D721Med (cell line): ENCODE measurements at regions not wholly inside any gene's neighbourhood (a gene's known extent, or its start where the extent isn't known, plus 50 kb on each side); places are given as distances from the start of the nearest gene placed in this dataset.

Source experiments
- DNase-seq: peaks from one replicate; pipeline ENCODE4 v3.0.0; 2011; ENCODE audit warnings: low spot score; ENCODE audit not compliant: insufficient read length
- FAIRE-seq: peaks from 2 replicates; lab custom pipeline; 2011; peaks lifted over from hg19 to GRCh38; lab: Jason Lieb, UNC
- CTCF ChIP-seq: IDR thresholded peaks from 2 replicates; pipeline ENCODE4 v1.5.1; 2012; ENCODE audit warnings: mild to moderate bottlenecking, control low read depth; ENCODE audit not compliant: insufficient read depth; ENCODE audit errors: missing control alignments

DNA sequence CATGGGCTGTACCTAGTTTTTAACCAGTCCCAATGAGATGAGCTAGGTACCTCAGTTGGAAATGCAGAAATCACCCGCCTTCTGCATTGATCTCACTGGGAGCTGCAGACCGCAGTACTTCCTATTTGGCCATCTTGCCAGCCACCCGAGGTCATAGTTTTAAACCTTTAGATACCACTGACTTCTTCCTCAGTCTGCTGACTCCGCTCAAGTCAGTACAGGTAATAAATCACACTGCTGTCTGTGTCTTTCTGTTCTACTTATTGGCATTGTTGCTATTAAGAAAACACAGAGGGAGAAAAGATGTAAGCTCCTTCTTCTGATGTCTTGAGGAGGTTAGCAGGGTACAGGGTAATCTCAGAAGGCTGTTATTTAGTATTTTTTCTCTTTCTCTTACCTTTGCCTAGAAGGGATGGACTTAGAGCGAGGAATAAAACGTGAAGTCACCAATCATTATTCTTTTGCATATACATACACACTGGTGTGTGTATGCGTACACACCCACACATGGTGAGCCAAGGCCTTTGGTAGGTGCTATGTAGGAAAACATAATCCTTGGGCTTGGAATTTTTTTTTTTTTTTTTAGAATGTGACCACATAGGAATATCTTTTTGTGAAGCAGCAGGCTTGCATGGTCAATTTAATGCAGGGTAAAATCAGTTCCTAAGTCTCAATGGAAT lies 197.2 kb downstream of the EDEM1 start:
- TF ChIP-seq CTCF, result no peak
- DNase-seq, result no peak
- FAIRE-seq, result no peak

- no peak for TF ChIP-seq CTCF
- FAIRE-seq (no peak), DNase-seq (no peak)
These were observed 200.6 kb downstream of the EDEM1 start for GRCh38 chr3:5388091-5388490.

- DNase-seq (no peak), FAIRE-seq (no peak)
- TF ChIP-seq CTCF, result no peak
These were observed 201.6 kb downstream of the EDEM1 start for GRCh38 chr3:5389057-5389456.

- DNase-seq (no peak), FAIRE-seq (no peak)
- TF ChIP-seq CTCF, result no peak
These were observed 202.7 kb downstream of the EDEM1 start for GRCh38 chr3:5390221-5390620.

- FAIRE-seq, result no peak
- no peak for TF ChIP-seq CTCF
- no peak for DNase-seq
These were observed 203.6 kb downstream of the EDEM1 start for GRCh38 chr3:5390936-5391625.

- DNase-seq, result no peak
- no peak for TF ChIP-seq CTCF
- FAIRE-seq, result no peak
These were observed 213.5 kb downstream of the EDEM1 start for GRCh38 chr3:5401002-5401401.

DNA sequence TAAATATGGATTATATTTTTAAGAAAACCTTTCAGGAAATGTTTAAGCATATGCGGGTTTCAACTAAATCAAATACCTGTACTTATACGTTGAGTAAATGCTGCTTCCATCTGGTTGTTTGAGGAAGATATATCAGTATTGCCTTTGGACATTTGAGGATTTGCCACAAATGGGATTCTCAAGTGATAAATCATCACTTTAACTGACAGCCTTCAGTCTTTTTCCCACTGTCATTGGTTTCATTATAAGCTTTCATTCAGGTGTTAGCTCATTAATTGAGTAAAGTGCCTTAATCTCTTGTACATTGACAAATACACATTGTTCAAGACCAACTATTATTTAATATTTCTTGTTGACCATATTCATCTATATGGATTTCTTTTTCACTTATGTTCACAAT lies 217.2 kb downstream of the EDEM1 start:
- FAIRE-seq (peak; percentile 29), DNase-seq (no peak)
- no peak for TF ChIP-seq CTCF
